BJ (cell line): ENCODE measurements at regions not wholly inside any gene's neighbourhood (a gene's known extent, or its start where the extent isn't known, plus 50 kb on each side); places are given as distances from the start of the nearest gene placed in this dataset.

Experiments used
- CTCF ChIA-PET: fragments of 350-600 bp; formaldehyde crosslinking; extraction: SDS; loops from one replicate; lab custom pipeline; 2021; ENCODE audit warnings: antibody characterized with exemption, inconsistent platforms; lab: Yijun Ruan, JAX
- POLR2A ChIA-PET: fragments of 300-600 bp; sonication (Branson Sonifier 250); formaldehyde crosslinking; extraction: SDS; loops from one replicate; lab custom pipeline; 2021; ENCODE audit warnings: antibody characterized with exemption; lab: Charles Lee
- DNase-seq: peaks from one replicate; pipeline ENCODE4 v3.0.0-alpha.2; 2011; ENCODE audit warnings: low read depth
- H3K27me3 ChIP-seq: 2 replicates; pipeline ENCODE4 v1.6.0; 2011; ENCODE audit warnings: low read length; ENCODE audit not compliant: control insufficient read depth, insufficient read depth
- H3K36me3 ChIP-seq: 2 replicates; pipeline ENCODE4 v1.5.1; 2011; ENCODE audit warnings: low read length; ENCODE audit not compliant: control insufficient read depth, insufficient read depth
- H3K4me3 ChIP-seq: 2 replicates; pipeline ENCODE4 v1.5.1; 2011; ENCODE audit warnings: low read depth, mild to moderate bottlenecking, control low read depth, low read length
- TF ChIP-seq, protein P1 (sequence below): IDR thresholded peaks from 2 replicates; pipeline ENCODE4 v1.5.1; 2011; ENCODE audit warnings: low read depth, mild to moderate bottlenecking, control low read depth, inconsistent platforms, low read length, moderate library complexity; ENCODE audit not compliant: insufficient read depth

DNA sequence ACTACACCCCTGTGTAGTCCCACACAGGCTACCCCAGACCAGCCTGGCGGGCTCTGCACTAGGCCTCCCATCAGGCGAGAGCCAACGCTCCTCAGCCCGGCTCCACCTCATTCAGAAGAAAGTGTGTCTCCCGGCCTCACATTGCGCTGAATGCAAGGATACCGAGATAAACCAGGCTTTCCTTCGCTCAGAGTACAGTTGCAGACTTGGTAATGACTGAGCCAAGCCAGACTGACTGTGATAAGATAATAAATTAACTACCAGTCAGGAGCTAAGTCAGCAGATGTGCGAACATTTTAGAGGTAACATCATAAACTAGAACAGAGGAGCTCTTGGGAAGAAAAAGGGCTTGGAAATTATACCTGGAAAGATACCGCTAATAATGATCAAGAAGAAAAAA lies 397.6 kb downstream of the TRIML1 start:
- Histone ChIP-seq H3K4me3 (no peak overlapping the region), H3K27me3 (no peaks in the 10 kb centered on the region), H3K36me3 (no peaks in the 10 kb centered on the region)
- TF ChIP-seq, protein P1, sequence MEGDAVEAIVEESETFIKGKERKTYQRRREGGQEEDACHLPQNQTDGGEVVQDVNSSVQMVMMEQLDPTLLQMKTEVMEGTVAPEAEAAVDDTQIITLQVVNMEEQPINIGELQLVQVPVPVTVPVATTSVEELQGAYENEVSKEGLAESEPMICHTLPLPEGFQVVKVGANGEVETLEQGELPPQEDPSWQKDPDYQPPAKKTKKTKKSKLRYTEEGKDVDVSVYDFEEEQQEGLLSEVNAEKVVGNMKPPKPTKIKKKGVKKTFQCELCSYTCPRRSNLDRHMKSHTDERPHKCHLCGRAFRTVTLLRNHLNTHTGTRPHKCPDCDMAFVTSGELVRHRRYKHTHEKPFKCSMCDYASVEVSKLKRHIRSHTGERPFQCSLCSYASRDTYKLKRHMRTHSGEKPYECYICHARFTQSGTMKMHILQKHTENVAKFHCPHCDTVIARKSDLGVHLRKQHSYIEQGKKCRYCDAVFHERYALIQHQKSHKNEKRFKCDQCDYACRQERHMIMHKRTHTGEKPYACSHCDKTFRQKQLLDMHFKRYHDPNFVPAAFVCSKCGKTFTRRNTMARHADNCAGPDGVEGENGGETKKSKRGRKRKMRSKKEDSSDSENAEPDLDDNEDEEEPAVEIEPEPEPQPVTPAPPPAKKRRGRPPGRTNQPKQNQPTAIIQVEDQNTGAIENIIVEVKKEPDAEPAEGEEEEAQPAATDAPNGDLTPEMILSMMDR, result no peak
- POLR2A ChIA-PET, result no interaction called here
- CTCF ChIA-PET, result no interaction called here
- no peak for DNase-seq

DNA sequence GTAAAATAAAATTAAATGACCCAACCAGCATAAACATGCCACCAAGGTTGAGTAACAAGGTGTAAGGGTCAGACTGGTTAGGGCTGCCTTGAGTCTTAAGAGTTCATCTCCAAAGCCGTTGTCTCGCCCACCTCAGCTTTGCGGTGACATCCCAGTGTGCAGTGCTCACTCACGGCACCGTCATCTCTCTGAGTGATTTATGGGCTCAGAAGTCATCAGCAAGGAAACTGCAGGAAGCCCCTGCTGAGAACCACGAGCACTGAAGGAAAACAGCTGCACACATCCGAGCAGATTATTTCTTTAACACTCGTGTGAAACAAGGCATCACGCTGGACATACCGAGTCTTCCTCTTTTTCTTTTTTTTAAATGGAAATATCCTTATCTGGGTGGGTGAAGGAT lies 411.1 kb downstream of the TRIML1 start:
- CTCF ChIA-PET, result no interaction called here
- no peak for DNase-seq
- H3K36me3 ChIP-seq, result no peaks in the 10 kb centered on the region
- POLR2A ChIA-PET, result no interaction called here
- no peak overlapping the region for H3K4me3 ChIP-seq
- TF ChIP-seq, protein P1, result no peak
- no peaks in the 10 kb centered on the region for H3K27me3 ChIP-seq

DNA sequence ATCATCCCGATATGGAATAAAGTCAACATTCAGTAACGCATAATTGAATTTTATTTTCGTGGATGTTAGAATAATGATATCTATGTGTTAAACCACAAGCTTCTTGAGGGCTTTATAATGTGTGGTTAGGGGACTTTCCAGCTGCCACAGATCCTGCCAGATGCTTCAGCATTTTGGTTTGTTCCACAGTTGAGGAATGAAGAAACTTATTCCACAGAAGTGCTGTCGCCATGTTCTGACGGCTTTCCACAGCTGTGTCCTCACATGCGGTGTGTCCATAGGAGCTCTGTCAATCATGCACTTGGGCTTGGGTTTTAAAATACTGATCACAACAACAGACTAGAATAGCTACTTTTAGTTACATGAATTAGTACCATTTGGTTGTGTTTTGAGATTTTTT lies 411.9 kb downstream of the TRIML1 start:
- Histone ChIP-seq H3K36me3 (no peaks in the 10 kb centered on the region), H3K27me3 (no peaks in the 10 kb centered on the region), H3K4me3 (no peak overlapping the region)
- TF ChIP-seq, protein P1, result no peak
- no peak for DNase-seq
- CTCF ChIA-PET, result no interaction called here
- POLR2A ChIA-PET, result no interaction called here

DNA sequence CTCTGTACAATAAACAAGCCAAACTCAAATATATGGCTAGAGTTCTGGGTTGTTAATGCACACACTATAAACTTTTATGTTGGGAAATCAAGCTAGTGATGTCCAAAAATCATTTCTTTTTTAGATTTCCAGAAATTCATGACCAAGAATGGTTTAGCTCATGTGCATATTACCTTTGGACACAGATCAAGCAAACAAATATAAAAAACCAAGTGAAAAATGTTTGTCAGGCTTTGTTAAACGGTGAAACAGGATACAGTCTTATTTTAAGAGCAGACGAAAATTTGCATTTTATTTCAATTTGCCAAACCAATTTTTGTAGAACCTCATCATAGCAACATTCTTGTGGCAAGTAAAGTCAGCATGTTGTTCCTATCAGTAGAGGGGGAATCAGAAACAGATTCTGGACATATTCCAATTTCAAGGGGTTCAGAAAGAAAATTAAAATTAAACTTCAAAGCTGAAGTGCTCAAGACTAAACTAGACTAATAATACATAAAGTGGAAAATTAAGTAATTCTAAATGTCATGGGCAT lies 413.6 kb downstream of the TRIML1 start:
- H3K27me3 ChIP-seq, result no peaks in the 10 kb centered on the region
- TF ChIP-seq, protein P1, result no peak
- H3K36me3 ChIP-seq, result no peaks in the 10 kb centered on the region
- no peak overlapping the region for H3K4me3 ChIP-seq
- ChIA-PET CTCF (no interaction called here), POLR2A (no interaction called here)
- no peak for DNase-seq

DNA sequence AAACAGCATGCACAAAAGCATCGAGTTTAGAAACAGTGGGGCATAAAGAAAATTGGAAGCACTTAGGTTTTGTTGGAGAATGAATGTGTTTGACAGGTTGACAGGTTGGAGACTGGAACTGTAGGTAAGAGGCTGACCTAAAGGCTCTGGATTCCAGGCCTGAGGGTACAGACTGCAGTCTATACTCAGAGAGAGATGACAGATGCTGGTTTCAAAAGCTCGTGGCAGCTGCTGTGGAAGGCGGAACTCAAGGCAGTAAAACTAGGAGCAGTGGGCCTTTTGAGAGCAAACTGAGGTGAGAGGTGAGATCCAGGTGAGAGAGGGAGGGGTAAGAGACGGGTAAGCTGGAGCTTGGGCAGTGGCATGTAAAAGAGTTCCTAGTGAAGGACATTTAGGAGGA lies 415.2 kb downstream of the TRIML1 start:
- POLR2A ChIA-PET, result no interaction called here
- no peak for DNase-seq
- Histone ChIP-seq H3K4me3 (no peak overlapping the region), H3K27me3 (no peaks in the 10 kb centered on the region), H3K36me3 (no peaks in the 10 kb centered on the region)
- TF ChIP-seq, protein P1, result no peak
- CTCF ChIA-PET, result no interaction called here
